Stimulated activated CD8-positive, alpha-beta memory T cell treated with anti-CD3 and anti-CD28 coated beads, Interleukin-12 subunit alpha, Interleukin-12 subunit beta, amount 100 ng/mL, for 24 hours (primary cell): ENCODE measurements at regions not wholly inside any gene's neighbourhood (a gene's known extent, or its start where the extent isn't known, plus 50 kb on each side); places are given as distances from the start of the nearest gene placed in this dataset.

Experiments used
- DNase-seq: peaks from one replicate; pipeline ENCODE4 v3.0.0-alpha.2; 2020; ENCODE audit errors: extremely low read depth

- DNase-seq = no peak
Measured at GRCh38 chr22:48361099-48361639, 1466.5 kb downstream of the BRD1 start.

- DNase-seq = no peak
Measured at GRCh38 chr22:48359613-48359965, 1468.1 kb downstream of the BRD1 start.

GRCh38 chr22:48358886-48359612 is 1468.6 kb downstream of the BRD1 start:
- no peak for DNase-seq

GRCh38 chr22:48357961-48358360 is 1469.7 kb downstream of the BRD1 start:
- DNase-seq = no peak

GRCh38 chr22:48357196-48357595 is 1470.5 kb downstream of the BRD1 start:
- no peak for DNase-seq

- DNase-seq = no peak
Measured at GRCh38 chr22:48356731-48357130, 1470.9 kb downstream of the BRD1 start.

- DNase-seq = no peak
Measured at GRCh38 chr22:48354096-48354495, 1473.6 kb downstream of the BRD1 start.

DNA sequence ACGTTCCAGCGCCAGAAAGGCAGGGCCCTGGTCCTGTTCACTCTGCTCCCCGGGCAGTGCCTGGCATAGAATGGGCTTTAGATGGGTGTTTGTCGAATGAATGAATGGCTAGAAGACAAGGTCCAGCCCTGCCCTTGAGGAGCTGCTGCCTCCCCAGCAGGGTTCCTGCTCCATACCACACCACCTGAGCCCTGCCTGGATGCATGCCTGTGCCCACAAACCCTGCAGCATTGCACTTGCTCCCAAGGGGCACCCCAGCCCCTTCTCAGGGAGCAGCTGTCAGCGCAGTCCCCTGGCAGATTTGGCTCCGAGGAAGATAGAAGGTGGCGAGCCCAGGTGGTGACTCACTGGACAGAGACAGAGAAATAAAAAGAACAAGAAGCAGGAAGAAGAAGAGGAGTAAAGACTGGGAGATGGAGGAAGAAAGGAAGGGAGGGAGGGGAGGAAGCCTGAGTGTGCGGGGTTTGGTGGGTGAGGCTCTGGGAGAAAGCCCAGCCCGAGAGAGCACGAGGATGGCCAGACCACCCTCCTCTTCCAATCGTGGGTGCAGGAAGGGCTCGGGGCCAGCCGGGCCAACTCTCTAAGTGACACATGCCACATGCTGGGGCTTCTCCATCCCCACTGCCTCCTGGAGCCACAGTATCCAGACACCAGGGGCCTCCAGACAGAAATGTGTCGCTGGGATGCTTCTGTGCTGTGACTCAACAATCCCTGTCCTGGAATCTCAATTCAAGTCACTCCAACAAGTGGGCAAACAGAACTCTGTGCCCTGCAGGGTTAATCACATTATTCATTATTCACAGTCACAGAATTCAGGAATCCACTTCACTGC is 1474.3 kb downstream of the BRD1 start:
- DNase-seq = no peak

DNA sequence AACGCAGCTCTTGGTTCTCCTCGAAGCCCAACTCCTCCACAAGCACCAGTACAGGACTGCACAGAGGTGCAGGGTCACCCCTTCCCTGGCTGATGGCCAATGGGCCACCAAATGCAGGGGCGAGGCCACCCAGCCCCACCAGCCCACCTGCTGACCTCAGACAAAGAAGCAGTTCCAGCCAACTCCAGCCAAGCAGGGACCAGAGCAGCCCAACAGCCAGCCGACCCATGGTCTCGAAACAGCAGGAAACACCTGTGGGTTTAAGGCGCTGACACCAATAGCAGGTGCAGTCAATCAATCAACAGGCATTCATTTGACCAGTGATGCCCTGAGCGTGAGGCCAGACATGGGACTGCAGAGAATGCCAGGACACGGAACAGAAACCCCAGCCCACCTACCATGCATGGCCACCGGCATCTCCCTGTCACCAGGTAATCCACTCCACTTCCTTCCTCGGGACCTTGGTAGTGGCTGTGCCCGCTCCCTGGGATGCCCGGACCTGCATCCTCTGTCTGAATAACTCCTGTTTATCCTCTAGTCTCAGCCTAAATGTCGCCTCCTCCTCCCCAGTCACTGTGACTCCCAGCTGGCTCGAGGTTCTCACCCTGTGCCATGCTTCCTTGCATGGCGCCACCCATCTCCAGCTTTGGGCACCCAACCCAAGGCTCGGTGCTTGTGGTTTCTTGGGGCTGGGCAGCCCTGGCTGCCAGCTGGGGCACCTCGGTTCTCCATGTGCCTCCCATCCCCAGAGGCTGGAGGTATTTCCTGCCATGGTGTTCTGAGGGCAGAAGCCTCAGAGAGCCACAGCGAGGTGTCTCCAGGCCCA is 1475.4 kb downstream of the BRD1 start:
- no peak for DNase-seq

GRCh38 chr22:48351376-48352085 is 1476.1 kb downstream of the BRD1 start:
- DNase-seq = no peak

- no peak for DNase-seq
Measured at GRCh38 chr22:48350456-48350855, 1477.2 kb downstream of the BRD1 start.

- DNase-seq = no peak
Measured at GRCh38 chr22:48348855-48349254, 1478.8 kb downstream of the BRD1 start.

GRCh38 chr22:48347311-48347710 is 1480.4 kb downstream of the BRD1 start:
- no peak for DNase-seq

DNA sequence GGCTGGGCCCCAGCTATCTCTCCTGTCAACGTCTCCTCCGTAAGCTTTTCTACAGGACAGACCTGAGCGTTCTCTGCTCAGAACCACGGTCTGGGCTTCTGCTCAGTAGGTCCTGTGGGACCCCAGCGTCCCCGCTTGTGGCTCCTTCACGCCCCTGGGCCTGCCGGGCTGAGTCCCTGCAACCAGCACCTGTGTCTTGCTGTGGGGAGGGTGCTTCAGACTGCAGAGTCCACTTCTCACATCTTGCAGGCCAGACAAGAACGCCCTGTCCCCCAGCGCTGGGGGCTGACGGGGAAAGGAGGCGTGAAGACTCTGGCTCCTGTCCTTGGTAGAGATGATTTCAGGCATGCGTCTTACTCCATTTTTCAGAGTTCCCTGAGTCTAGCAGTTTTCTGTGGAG is 1480.8 kb downstream of the BRD1 start:
- DNase-seq = no peak

GRCh38 chr22:48346311-48346710 is 1481.4 kb downstream of the BRD1 start:
- DNase-seq = no peak

- no peak for DNase-seq
Measured at GRCh38 chr22:48345631-48346030, 1482.0 kb downstream of the BRD1 start.

- no peak for DNase-seq
Measured at GRCh38 chr22:48343461-48343860, 1484.2 kb downstream of the BRD1 start.

- DNase-seq = no peak
Measured at GRCh38 chr22:48342732-48343131, 1484.9 kb downstream of the BRD1 start.

GRCh38 chr22:48342016-48342415 is 1485.7 kb downstream of the BRD1 start:
- no peak for DNase-seq

DNA sequence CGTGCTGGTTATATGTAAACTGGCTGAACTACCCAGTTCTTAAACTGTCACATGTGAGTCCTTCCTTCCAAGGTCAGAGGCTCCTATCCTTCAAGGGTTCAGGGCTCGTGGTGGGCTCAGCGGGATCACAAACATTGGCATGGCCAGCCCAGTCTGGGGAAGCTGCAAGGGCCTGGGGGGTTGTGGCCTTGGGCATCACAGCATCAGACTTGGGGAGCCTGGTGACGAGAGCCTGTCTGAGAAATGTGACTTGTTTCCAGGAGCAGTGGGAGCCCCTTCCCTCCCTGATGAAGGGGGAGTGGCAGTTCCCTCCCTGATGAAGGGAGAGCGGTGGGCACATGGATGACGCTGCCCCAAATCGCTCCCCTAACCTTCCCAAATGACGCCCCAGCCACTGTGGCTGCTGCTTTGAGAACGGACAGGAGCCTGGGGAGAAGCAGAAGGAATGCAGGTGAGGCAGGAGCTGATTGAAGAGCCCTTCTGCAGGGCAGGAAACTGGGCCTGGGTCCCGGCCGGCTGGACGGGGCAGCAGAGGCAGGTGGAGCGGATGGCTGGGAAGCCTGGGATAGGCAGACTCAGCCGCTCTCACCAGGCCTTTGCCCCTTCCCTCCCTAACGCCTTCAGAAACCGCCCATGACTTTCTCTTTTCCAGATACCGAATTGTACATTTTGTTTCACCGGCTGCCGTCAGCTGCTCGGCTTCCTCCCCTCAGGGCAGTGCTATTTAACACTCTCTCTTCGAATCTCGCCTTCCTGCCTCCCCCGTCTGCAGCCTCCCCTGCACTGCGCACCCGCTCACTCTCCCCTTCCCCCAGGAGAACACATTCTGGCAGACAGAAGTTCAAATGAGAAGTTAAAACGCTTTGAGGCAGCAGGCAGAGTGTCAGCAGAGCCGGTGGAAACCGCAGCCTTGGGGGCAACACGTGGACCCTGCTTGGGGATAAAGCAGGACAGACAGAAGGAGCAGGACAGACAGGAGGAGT is 1486.7 kb downstream of the BRD1 start:
- no peak for DNase-seq
